ENCODE measurements at regions not wholly inside any gene's neighbourhood (a gene's known extent, or its start where the extent isn't known, plus 50 kb on each side); places are given as distances from the start of the nearest gene placed in this dataset.

- H3K4ac ChIP-seq (replicated peaks; ENCODE audit: insufficient read length, low read depth, low read length), result no peak overlapping the region
- H2BK15ac ChIP-seq (ENCODE audit: low read length), result no peak overlapping the region
- no peak overlapping the region for H3K23ac ChIP-seq (ENCODE audit: insufficient read length)
- H3K4me3 ChIP-seq (ENCODE audit: extremely low read depth in 1 of 4, insufficient read depth in 2 of 4, low read depth in 3 of 4, low read length in 4 of 4), result no peak overlapping the region
- no peak overlapping the region for H4K91ac ChIP-seq (replicated peaks; ENCODE audit: insufficient read length, low read length)
- H2AFZ ChIP-seq (ENCODE audit: low read length), result no peak overlapping the region
- no peak overlapping the region for H2BK20ac ChIP-seq (ENCODE audit: low read length)
- no peak overlapping the region for H2BK120ac ChIP-seq (replicated peaks; ENCODE audit: low read depth, low read length)
- H3K27ac ChIP-seq (ENCODE audit: low read depth, low read length), result no peak overlapping the region
- H3K79me2 ChIP-seq (ENCODE audit: control insufficient read depth in 1 of 2, insufficient read depth in 2 of 2, low read length in 2 of 2), result no peaks in the 10 kb centered on the region
- H3K18ac ChIP-seq (ENCODE audit: extremely low read depth, low read length), result no peak overlapping the region
- no peak overlapping the region for H3K9ac ChIP-seq (replicated peaks in 1 of 4; ENCODE audit: extremely low read depth in 1 of 4, low read depth in 3 of 4, low read length in 3 of 4)
- H3K4me1 ChIP-seq (replicated peaks in 1 of 4; ENCODE audit: control insufficient read depth in 3 of 4, insufficient read depth in 4 of 4, low read length in 3 of 4), result no peaks in the 10 kb centered on the region
- H4K20me1 ChIP-seq (replicated peaks in 1 of 2; ENCODE audit: control insufficient read depth in 1 of 2, insufficient read depth in 2 of 2, low read length in 2 of 2), result no peaks in the 10 kb centered on the region
- H3K56ac ChIP-seq (replicated peaks; ENCODE audit: insufficient read length, low read depth, low read length), result no peak overlapping the region
- ChIA-PET CTCF (ENCODE audit: partially characterized antibody) (interaction anchor here (0.8 to 5.8 kb wide), 12 partner anchors 9 to 262 kb away, joined by 3 to 56 read pairs (median 4); no protein-coding TSS in a partner anchor), POLR2A (ENCODE audit: partially characterized antibody) (no interaction called here)
- DNase-seq (ENCODE audit: low read depth in 1 of 2, low spot score in 2 of 2) (no peak), FAIRE-seq (no peak)
- WGBS, 2 experiments (ENCODE audit: extremely low coverage in 1 of 2, insufficient coverage in 1 of 2, insufficient read length in 1 of 2, insufficient replicate concordance in 2 of 2, low coverage in 1 of 2, low lambda C conversion rate in 2 of 2, missing lambda C conversion rate in 1 of 2), result 90% methylated on average over 4 of the region's 4 CpGs; no CpG with 5 or more reads in 1 of the 2 experiments
- H4K8ac ChIP-seq (ENCODE audit: extremely low read depth, insufficient read depth, low read length), result no peak overlapping the region
- H3K36me3 ChIP-seq (ENCODE audit: control insufficient read depth in 2 of 4, insufficient read depth in 4 of 4, low read length in 3 of 4), result no peaks in the 10 kb centered on the region
- H2AK5ac ChIP-seq (ENCODE audit: low read depth, low read length), result no peak overlapping the region
- H3K4me2 ChIP-seq (ENCODE audit: insufficient read depth in 1 of 2, low read depth in 2 of 2, low read length in 2 of 2), result no peak overlapping the region
- no peaks in the 10 kb centered on the region for H3K79me1 ChIP-seq (ENCODE audit: low read depth, low read length)
- H2BK5ac ChIP-seq (ENCODE audit: low read depth, low read length), result no peak overlapping the region
- H3K23me2 ChIP-seq (ENCODE audit: low read depth, low read length), result no peaks in the 10 kb centered on the region
- no peaks in the 10 kb centered on the region for H3K9me3 ChIP-seq (ENCODE audit: insufficient read depth in 2 of 2, low read depth in 1 of 2, low read length in 1 of 2)
- H3K27me3 ChIP-seq (replicated peaks in 1 of 4; ENCODE audit: control insufficient read depth in 3 of 4, extremely low read depth in 1 of 4, insufficient read depth in 3 of 4, low read length in 3 of 4), result peaks cover 0 to 1% (median 0%) of the 10 kb centered on the region in 4 experiments; a peak in 1 of 7 replicates
- H2BK12ac ChIP-seq (ENCODE audit: low read depth, low read length), result no peak overlapping the region
- no peak overlapping the region for H3K14ac ChIP-seq (ENCODE audit: insufficient read length)
- no peak overlapping the region for H4K5ac ChIP-seq (ENCODE audit: insufficient read length, low read depth, low read length)
- no peak for TF ChIP-seq NRF1 (IDR thresholded peaks at IDR 0.05; ENCODE audit: low read depth, low read length)
- TF ChIP-seq YY1 (IDR thresholded peaks at IDR 0.05; ENCODE audit: low read depth, low read length), result no peak
- no peak for TF ChIP-seq ATF2 (IDR thresholded peaks at IDR 0.05; ENCODE audit: low read length)
- no peak for TF ChIP-seq TEAD4 (IDR thresholded peaks at IDR 0.05; ENCODE audit: low read depth, low read length)
- TF ChIP-seq GTF2F1 (IDR thresholded peaks at IDR 0.05; ENCODE audit: borderline replicate concordance, low read depth, low read length), result no peak
- no peak for TF ChIP-seq USF2 (IDR thresholded peaks at IDR 0.05; ENCODE audit: low read length)
- TF ChIP-seq CHD2 (IDR thresholded peaks at IDR 0.05; ENCODE audit: low read length), result no peak
- no peak for TF ChIP-seq SUZ12 (IDR thresholded peaks at IDR 0.05; ENCODE audit: low read length)
- no peak for TF ChIP-seq TBP (IDR thresholded peaks at IDR 0.05; ENCODE audit: low read depth, low read length)
- no peak for TF ChIP-seq CTBP2 (IDR thresholded peaks at IDR 0.05; ENCODE audit: borderline replicate concordance, insufficient read depth, insufficient read length, low read length)
- no peak for TF ChIP-seq GABPA (IDR thresholded peaks at IDR 0.05; ENCODE audit: borderline replicate concordance, insufficient read depth, low read length)
- no peak for TF ChIP-seq EZH2 (IDR thresholded peaks at IDR 0.05; ENCODE audit: low read depth, low read length, severe bottlenecking)
Measured at GRCh38 chr1:200274116-200274515, 135.7 kb downstream of the ZNF281 start.

All from H1 (cell line).